NCI-H1105 (cell line): ENCODE measurements at regions not wholly inside any gene's neighbourhood (a gene's known extent, or its start where the extent isn't known, plus 50 kb on each side); places are given as distances from the start of the nearest gene placed in this dataset.
"Not testable (repeated sequence)": the region's sequence is repeated elsewhere in the genome, so short reads cannot be mapped to it uniquely, and the experiment has no call there.

Source experiments
- DNase-seq: peaks from one replicate; lab custom pipeline; 2025; lab: John Stamatoyannopoulos, UW

DNA sequence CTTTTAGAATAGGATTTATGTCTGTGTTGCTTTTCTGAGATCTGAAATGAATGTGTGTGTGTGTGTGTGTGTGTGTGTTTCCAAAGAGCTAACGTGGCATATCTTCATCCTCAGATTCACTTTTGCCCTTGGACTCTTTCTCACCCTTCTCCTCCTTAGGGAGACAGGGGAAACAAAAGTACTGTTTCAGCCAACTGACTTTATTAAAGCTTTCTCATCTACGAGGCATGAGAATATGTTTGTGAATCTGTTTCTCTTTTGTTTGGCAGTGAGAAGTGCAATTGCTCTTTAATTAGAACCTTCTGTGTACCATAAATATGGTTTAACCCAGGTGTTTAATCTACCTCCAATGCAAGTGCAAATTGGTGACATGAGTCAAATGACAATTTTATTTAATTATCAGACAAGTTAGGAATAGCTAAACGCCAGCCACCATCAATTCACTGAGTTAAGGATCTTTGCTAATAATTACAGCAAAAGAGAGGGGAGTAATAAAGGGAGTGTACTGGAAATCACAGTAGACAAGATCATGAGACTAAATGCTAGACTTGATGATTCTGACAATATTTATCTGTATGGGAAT lies 186.4 kb upstream of the COL3A1 start:
- no peak for DNase-seq

DNA sequence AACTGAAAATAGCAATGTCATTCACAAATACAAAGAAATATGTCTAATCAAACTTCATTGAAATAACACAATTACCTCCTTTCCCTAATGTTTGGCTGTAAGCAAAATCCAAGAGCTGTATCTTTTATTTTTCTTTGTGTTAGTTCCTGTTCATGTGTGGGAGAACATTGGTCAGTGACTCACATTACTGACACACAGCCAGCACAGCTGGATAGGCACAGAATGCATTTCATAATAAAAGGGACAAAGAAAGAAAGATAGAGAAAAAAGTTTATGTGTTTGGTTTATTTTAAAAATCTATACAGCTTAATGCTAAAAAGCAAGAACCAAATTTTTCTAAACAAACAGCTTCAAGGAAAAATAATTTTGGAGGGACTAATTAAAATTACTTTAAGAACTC lies 185.6 kb upstream of the COL3A1 start:
- no peak for DNase-seq

DNA sequence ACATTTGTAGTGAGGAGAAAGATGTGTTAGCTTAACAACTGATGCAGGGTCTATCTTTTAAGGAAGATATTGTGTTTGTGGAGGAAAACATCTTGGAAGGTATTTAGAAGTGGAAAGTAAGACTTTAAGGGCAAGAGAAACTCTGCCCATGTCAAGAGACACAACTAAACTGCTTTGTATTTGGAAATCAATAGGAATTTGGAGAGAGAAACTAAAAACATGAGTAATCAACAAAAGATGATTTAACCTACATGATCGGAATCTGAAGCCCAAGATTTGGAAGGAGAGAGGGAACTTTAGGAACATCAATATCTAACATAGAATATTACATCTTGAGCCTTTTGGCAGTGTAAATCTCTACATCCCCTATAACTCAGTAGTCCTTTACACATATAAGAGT lies 184.2 kb upstream of the COL3A1 start:
- DNase-seq: no peak

DNA sequence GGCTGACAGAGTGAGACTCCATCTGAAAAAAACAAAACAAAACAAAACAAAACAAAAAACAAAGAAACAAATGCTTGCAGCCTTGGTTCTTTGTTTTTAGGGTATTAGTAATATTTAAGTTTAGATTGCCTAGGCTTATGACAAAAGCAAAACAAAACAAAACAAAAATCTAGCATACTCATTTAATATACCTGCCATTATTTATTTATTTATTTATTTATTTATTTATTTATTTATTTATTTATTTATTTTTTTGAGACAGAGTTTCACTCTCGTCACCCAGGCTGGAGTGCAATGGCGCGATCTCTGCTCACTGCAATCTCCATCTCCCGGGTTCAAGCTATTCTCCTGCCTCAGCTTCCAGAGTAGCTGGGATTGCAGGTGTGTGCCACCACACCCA lies 179.7 kb upstream of the COL3A1 start:
- not testable (repeated sequence) for DNase-seq

DNA sequence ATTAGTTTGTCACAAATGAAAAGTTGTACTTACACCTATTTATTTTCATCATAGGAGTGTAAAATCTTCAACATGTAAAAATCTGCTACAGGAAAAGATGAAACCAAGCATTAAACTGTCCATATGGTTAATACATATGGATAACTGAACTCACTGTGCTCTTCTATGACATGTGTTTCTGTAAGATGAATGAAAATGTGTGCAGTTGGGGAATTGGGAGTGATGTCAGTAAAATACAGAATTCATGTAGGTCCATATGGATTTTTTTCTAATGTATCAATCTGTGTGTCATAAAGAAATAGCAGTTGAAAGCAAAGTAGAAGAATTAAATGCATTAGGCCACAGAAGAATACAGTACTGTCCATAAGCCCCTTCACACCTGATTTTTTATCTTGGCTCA lies 178.4 kb upstream of the COL3A1 start:
- DNase-seq: no peak

GRCh38 chr2:188797371-188797770 lies 176.8 kb upstream of the COL3A1 start:
- DNase-seq: no peak

DNA sequence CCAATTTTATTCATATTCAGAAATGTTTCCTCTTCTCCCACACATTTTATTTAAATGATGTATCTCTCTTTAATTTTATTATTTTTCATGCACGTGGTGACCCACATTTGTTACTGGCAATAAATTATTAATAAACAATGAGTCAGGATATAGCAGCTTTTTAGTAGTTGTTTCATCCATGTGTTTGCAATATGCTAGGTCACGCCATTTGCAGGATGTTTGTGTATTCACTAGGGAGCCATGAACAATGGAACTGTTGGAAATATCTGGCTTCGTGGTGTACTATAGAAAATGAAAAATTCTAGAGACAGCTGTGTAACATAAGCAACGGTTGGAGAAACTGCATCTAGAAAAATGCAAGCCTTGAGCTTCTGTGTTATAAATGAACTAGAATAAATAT lies 176.0 kb upstream of the COL3A1 start:
- DNase-seq: no peak

GRCh38 chr2:188805219-188805618 lies 169.0 kb upstream of the COL3A1 start:
- no peak for DNase-seq

GRCh38 chr2:188808947-188809355 lies 165.2 kb upstream of the COL3A1 start:
- no peak for DNase-seq

DNA sequence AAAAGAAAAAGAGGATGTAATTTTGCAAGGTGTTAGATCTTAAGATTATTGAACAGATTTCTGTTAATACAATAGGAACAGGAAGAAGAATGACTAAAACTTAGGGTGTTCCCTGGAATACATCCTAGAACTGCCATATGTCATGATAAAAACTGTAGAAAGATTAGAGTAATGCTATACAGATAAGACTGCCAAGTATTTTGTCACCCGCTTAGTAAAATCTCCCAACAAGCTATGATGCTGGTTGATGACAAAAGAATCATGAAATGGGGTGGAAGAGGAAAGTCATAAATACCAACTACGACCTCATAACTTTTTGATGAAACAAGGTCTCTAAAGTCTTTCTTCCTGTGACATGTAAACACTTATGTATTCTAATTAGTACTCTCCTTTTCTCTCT lies 163.6 kb upstream of the COL3A1 start:
- no peak for DNase-seq

GRCh38 chr2:188811522-188811921 lies 162.7 kb upstream of the COL3A1 start:
- DNase-seq: no peak

DNA sequence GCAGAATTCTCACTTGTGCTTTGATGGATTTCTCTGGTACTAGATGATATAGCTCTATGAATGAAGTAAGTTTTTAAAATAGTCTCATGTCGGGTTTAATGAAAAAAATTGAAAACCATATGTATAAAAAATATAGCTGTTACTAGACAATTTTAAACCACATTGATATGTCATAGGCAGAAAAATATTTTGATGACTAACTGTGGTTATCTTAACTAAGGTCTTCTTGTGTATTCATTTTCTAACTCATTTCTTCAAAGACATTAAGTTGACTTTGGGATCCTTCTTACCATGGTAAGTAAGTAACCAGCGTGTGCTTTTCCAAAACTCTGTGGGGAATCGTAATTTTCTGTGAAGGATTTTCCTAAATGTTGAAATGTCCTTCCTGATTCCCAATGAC lies 160.9 kb upstream of the COL3A1 start:
- DNase-seq: no peak

DNA sequence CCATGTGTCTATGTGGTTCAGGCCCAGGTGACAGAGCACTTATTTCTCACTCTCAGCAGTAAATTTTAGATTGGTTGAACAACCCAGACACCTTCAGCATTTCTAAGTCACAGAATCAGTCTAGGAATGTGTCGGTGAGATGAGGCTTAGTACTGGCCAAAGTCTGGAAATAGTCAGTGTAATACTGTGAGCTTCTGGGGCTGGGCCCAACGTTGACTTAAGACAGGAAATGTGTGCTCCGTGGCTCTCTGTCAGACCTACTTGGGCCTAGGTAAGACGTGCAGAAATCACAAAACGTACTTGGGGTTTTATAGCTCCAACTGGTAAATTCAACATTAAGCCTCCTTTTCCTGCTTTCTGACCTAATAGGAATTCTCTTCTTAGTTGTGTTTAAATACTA lies 160.3 kb upstream of the COL3A1 start:
- no peak for DNase-seq

DNA sequence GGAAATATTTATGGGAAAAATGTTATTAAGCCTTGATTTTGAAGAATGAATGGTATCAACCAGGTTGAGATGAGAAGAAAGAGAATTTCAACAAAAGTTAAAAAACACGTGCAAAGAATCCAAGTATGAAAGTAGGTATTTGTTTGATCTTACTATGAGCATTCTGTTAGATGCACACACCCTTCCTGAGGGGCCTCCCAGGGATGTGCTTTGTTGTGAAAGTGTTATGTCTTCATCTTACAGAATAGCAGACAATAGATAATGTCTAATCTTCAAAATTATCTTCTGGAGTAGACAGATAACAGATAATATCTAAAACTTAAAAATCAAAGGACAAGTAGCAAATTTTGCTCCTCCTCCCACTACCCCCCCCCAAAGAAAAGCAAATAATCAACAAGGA lies 155.2 kb upstream of the COL3A1 start:
- DNase-seq: no peak

DNA sequence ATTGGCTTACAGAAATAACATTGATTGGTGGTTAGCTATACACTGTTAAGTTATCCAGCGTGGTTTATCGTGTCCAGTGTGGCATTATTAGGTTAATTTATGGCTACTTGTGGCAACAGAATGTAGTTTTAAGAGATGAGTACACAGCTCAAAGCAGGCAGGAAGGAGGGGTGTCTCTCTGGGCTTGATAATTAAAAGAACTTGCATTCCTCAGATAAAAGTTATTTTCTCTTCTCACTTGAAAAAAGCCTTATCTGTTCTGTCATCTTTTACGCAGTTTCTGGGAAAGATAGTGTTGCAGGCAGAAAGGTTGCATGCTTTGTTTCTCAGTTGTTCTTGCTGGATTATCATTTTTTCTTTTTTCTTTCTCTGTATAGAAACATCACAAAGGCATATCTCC lies 154.4 kb upstream of the COL3A1 start:
- no peak for DNase-seq

DNA sequence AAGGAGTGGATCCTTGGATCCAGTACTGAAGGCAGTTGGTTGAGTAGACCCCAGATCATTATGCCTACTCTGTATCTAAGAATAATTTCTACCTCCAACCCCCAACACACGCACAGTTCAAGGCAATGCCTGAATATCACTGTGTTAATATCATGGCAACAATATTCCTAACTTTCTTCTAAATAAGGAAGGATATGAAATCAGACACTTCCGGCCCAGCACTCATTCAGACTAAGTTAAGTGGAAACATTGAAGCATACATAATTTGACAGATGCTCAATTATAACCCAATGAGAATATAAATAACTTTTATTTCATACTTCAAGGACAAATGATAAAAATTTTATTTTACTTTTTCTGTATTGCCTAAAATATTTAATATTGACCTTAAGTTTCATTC lies 153.6 kb upstream of the COL3A1 start:
- DNase-seq: no peak

DNA sequence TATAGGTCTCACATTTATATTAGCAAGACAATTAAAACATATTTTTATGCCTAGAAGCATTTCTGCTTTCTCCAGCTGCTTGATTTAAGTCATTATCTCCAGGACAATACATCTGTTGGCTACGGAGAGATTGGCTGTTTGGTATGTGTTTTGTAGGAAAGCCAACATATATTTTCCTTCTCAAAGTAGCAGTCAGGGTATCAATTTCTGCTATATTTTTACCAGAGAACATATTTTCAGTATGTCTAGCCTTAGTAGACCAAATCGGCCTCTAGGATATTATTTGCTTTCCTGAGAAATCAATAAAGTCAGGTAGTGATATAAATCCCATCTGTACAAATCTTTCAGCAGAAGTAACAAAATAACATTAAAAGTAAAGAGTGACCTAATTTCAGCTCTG lies 150.0 kb upstream of the COL3A1 start:
- DNase-seq: no peak

GRCh38 chr2:188833331-188833730 lies 140.8 kb upstream of the COL3A1 start:
- DNase-seq: no peak

DNA sequence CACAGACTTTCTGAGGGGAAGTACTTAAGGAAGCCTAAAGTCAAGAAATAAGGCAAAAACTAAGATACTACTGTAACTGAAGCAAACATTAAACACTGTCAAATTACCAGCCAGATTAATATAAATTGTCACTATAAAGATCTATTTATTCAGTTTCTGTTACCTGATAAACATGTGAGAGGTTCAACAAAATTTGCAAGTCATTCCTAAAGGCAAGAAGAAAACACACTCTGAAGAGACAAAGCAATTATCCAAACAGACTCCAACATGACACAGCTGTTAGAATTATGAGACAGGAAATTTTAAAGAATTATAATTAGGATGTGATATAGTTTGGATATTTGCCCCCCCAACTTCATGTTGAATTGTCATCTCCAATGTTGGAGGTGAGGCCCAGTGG lies 140.4 kb upstream of the COL3A1 start:
- no peak for DNase-seq

DNA sequence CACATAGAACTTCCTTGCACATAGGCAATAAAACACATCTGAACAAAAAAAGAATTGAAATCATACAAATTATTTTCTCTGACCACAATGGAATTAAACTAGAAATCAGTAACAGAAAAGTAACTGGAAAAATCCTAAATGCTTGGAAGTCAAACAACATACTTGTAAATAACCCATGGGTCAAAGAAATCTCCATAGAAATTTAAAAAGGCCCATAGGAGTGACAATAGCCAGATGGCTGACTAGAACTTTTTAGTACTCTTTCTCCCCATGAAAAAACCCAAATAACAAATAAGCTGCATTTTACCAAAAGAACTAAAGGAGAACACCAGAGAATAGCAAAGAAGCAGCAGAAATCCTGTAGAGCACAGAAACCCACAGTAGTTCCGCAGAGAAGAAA lies 139.2 kb upstream of the COL3A1 start:
- no peak for DNase-seq

GRCh38 chr2:188835821-188836220 lies 138.4 kb upstream of the COL3A1 start:
- no peak for DNase-seq

- DNase-seq: no peak
Measured at GRCh38 chr2:188845692-188846091, 128.5 kb upstream of the COL3A1 start.

GRCh38 chr2:188848887-188849435 lies 125.2 kb upstream of the COL3A1 start:
- DNase-seq: no peak

DNA sequence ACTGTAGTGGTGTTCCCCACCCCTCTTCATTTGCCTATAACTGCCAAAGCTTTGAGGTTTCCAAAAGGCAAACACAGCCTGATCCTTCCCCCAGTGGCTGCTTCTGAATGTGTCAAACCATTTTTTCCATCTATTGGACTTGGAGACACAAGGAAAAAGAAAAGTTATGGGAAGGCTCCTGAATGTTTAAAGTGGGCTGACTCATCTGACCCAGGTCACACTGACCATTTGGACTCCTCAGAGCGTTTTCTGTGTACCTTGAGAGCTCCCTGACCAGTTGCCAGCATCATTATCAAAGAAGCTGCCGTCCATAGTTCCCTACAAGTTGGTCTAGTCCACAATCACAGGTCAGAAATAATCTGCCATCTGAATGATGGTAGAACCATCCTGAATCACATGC lies 123.4 kb upstream of the COL3A1 start:
- no peak for DNase-seq

GRCh38 chr2:188851311-188851710 lies 122.9 kb upstream of the COL3A1 start:
- no peak for DNase-seq
